ENCODE measurements at regions not wholly inside any gene's neighbourhood (a gene's known extent, or its start where the extent isn't known, plus 50 kb on each side); places are given as distances from the start of the nearest gene placed in this dataset.
A peak's percentile ranks its signal among the peaks of the same experiment; 100 is the strongest.
"Not testable (repeated sequence)": the region's sequence is repeated elsewhere in the genome, so short reads cannot be mapped to it uniquely, and the experiment has no call there.

DNA sequence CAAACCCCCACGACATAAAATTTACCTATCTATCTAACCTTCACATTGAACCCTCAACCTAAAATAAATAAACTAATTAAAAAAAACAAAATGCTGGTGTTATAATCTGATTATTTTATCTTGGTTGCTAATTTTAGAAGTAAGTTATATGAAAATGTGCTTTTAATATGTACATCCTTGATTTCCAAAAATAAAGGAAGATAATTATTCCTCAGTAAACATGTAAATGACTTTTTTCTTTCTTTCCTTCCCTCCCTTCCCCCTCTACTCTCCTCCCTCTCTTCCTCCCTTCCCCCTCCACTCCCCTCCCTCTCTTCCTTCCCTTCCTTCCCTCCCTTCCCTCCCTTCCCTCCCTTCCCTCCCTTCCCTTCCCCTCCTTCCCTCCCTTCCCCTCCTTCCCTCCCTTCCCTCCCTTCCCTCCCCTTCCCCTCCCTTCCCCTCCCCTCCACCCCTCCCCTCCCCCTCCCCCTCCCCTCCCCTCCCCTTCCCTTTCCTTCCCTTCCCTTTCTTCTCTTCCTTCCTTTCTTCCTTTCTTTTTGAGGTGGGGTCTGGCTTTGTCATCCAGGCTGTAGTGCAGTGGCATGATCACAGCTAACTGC is 180.0 kb upstream of the GIMD1 start:
- no peak overlapping the region for H3K4me3 ChIP-seq (ENCODE audit: low read length)
- no peak for DNase-seq (ENCODE audit: low read depth)
- TF ChIP-seq, protein P1, sequence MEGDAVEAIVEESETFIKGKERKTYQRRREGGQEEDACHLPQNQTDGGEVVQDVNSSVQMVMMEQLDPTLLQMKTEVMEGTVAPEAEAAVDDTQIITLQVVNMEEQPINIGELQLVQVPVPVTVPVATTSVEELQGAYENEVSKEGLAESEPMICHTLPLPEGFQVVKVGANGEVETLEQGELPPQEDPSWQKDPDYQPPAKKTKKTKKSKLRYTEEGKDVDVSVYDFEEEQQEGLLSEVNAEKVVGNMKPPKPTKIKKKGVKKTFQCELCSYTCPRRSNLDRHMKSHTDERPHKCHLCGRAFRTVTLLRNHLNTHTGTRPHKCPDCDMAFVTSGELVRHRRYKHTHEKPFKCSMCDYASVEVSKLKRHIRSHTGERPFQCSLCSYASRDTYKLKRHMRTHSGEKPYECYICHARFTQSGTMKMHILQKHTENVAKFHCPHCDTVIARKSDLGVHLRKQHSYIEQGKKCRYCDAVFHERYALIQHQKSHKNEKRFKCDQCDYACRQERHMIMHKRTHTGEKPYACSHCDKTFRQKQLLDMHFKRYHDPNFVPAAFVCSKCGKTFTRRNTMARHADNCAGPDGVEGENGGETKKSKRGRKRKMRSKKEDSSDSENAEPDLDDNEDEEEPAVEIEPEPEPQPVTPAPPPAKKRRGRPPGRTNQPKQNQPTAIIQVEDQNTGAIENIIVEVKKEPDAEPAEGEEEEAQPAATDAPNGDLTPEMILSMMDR (IDR thresholded peaks at IDR 0.05; ENCODE audit: insufficient read depth, low read depth, low read length, missing control alignments) = no peak

DNA sequence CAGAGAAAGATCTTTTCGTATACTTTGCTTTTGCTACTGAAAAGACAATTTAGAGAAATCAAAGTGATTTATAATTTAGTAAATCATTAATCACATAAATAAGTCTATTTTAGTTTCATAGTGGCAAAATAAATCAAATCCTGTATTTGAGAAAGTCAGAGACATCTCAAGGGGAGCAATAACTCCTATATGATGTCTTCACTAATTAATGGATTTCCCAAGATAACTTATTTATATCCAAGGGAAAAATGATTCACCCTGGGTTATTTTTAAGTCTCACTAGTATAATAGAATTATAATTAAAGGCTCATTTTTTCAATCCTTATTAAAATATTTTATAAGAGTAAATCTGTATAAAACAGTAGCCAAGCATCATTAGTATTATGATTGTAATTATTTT is 177.8 kb upstream of the GIMD1 start:
- DNase-seq (ENCODE audit: low read depth) = no peak
- TF ChIP-seq, protein P1 (IDR thresholded peaks at IDR 0.05; ENCODE audit: insufficient read depth, low read depth, low read length, missing control alignments) = no peak
- H3K4me3 ChIP-seq (ENCODE audit: low read length) = no peak overlapping the region

DNA sequence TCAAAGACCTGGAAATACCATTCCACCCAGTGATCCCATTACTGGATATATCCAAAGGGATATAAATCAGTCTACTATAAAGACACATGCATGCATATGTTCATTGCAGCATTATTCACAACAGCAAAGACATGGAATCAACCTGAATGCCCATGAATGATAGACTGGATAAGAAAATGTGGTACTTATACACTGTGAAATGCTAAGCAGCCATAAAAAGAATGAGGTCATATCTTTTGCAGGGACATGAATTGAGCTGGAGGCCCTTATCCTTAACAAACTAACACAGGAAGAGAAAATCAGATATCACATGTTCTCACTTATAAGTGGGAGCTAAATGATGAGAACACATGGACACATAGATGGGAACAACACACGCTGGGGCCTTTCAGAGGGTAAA is 174.0 kb upstream of the GIMD1 start:
- not testable (repeated sequence) for H3K4me3 ChIP-seq (ENCODE audit: low read length); DNase-seq (ENCODE audit: low read depth)

DNA sequence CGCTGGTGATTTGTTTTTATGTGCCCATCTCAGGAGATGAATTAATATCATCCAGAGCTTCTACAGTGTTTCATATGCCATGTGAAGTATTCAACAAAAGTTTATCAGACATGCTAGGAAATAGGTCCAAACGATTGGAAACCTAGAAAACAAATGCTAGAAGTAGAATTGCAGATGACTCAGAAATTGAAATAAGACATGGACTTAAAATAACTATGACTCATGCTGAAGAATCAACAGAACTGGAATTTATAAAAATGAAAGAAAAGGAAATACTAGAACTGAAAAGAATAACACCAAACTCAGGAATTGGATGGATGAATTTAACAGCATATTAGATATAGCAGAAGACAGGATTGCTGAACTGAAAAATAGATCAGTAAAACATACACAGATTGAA is 172.7 kb upstream of the GIMD1 start:
- DNase-seq (ENCODE audit: low read depth) = peak; percentile 51
- TF ChIP-seq, protein P1 (IDR thresholded peaks at IDR 0.05; ENCODE audit: insufficient read depth, low read depth, low read length, missing control alignments) = no peak

DNA sequence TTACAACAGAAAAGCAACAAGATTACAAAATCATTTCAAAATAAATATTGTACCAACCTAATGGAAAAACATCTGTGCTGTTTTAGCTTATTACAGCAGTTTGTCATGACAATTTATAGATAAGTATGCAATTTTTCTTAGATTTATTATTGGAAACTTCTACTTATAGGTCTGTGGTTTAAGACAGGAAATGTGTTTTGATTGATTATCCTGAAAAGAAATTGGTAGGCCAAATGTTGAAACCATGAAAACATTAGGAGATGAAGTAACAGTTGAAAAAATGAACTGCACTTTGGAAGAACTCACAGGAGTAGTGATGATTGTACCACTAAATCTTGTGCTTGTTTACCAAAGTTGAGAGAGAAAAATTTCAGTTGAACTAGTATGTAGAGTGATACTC is 162.2 kb upstream of the GIMD1 start:
- TF ChIP-seq, protein P1 (IDR thresholded peaks at IDR 0.05; ENCODE audit: insufficient read depth, low read depth, low read length, missing control alignments) = no peak
- DNase-seq (ENCODE audit: low read depth) = no peak
- H3K4me3 ChIP-seq (ENCODE audit: low read length) = no peak overlapping the region

More for the DNA sequence above, 172.7 kb upstream of the GIMD1 start:
- no peak overlapping the region for H3K4me3 ChIP-seq (ENCODE audit: low read length)

DNA sequence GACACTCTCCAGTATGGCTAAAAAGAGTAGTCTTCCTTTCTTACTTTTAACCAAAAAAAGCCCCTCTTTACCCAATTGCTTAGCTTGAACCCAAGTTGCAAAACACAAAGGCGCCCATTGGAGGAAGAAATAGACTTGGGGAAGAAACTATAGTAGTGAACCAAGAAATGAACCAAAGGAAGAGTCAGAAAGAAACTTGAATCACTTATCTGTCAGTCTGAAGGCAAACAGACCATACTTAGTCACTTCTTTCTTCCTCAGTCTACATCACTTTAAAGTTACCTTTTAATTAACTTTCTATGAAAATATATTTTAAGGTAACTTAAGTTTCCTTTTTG is 161.4 kb upstream of the GIMD1 start:
- H3K4me3 ChIP-seq (ENCODE audit: low read length) = no peak overlapping the region
- no peak for DNase-seq (ENCODE audit: low read depth)
- TF ChIP-seq, protein P1 (IDR thresholded peaks at IDR 0.05; ENCODE audit: insufficient read depth, low read depth, low read length, missing control alignments) = no peak

DNA sequence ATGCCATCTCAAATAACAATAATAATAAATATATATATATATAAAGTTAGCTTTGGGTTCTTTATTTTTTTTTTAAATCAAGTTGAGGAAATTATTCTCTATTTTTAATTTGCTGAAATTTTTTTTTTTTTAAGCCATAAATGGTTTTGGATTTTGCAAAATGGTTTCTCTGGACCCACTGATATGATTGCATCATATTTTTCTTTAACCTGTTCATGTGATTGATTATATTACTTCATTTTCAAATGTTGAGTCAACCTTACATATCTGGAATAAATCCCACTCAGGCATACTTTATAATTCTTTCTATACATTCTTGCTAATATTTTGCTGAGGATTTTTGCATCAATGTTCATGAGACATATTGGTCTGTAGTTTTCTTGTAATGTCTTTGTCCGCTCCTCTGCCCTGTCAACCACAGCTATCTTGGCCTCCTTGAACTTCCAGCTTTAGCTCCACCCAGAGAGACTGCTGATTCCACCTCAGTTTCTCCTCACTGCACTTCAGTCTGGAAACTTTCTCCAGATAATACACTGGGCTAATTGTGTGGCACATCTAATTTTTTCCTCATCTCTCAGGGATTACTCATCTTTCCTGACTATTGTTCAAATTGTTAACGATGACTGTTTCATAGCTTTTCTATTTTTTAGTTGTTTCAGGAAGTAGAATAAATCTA is 160.9 kb upstream of the GIMD1 start:
- TF ChIP-seq, protein P1 (IDR thresholded peaks at IDR 0.05; ENCODE audit: insufficient read depth, low read depth, low read length, missing control alignments) = no peak
- H3K4me3 ChIP-seq (ENCODE audit: low read length) = no peak overlapping the region
- DNase-seq (ENCODE audit: low read depth) = peak; percentile 65
